ENCODE measurements at regions not wholly inside any gene's neighbourhood (a gene's known extent, or its start where the extent isn't known, plus 50 kb on each side); places are given as distances from the start of the nearest gene placed in this dataset.
A peak's percentile ranks its signal among the peaks of the same experiment; 100 is the strongest.
"Not testable (repeated sequence)": the region's sequence is repeated elsewhere in the genome, so short reads cannot be mapped to it uniquely, and the experiment has no call there.

DNA sequence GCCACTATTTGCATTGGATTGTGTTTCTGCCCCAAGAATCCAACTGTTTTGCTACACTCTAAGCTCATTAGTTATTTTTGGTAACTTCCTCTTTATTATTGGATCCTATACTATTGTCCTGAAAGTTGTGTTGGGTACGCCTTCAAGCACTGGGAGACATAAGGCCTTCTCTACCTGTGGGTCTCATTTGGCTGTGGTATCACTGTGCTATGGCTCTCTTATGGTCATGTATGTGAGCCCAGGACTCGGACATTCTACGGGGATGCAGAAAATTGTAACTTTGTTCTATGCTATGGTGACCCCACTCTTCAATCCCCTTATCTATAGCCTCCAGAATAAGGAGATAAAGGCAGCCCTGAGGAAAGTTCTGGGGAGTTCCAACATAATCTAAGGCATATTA lies 213.6 kb downstream of the POTEM start:
- H3K27me3 ChIP-seq (replicated peaks in 1 of 2; ENCODE audit: control insufficient read depth in 2 of 2, extremely low read depth in 1 of 2, insufficient read depth in 2 of 2, low read length in 1 of 2); H3K9me3 Mint-ChIP-seq; H3K4me3 ChIP-seq (ENCODE audit: control insufficient read depth in 1 of 2, extremely low read depth in 1 of 2, low read length in 1 of 2); H3K4me1 ChIP-seq (ENCODE audit: control insufficient read depth in 1 of 2, extremely low read depth in 1 of 2, insufficient read depth in 2 of 2, low read length in 2 of 2); H3K4me3 Mint-ChIP-seq; H3K4me1 Mint-ChIP-seq; ATAC-seq (replicated peaks in 1 of 4); H3K9me3 ChIP-seq; H3K36me3 Mint-ChIP-seq; H3K27ac Mint-ChIP-seq; CTCF ChIA-PET; H3K27ac ChIP-seq (ENCODE audit: low read length); POLR2A ChIA-PET; H3K27me3 Mint-ChIP-seq; H3K36me3 ChIP-seq (ENCODE audit: control insufficient read depth in 2 of 2, extremely low read depth in 1 of 2, insufficient read depth in 1 of 2, low read length in 1 of 2); DNase-seq: not testable (repeated sequence)
- WGBS (ENCODE audit: insufficient coverage): 73% methylated on average over 1 of the region's 3 CpGs

DNA sequence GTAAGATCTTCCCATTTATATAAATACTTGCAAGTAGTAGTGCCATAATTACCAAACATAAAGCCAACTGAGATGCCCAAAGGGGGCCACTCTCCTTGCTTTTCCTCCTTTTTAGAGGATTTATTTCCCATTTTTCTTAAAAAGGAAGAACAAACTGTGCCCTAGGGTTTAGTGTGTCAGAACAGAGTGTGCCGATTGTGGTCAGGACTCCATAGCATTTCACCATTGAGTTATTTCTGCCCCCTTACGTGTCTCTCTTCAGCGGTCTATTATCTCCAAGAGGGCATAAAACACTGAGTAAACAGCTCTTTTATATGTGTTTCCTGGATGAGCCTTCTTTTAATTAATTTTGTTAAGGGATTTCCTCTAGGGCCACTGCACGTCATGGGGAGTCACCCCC lies 227.9 kb downstream of the POTEM start:
- H3K4me3 Mint-ChIP-seq; H3K4me3 ChIP-seq (ENCODE audit: control insufficient read depth in 1 of 2, extremely low read depth in 1 of 2, low read length in 1 of 2); CTCF ChIA-PET; POLR2A ChIA-PET; H3K36me3 ChIP-seq (ENCODE audit: control insufficient read depth in 2 of 2, extremely low read depth in 1 of 2, insufficient read depth in 1 of 2, low read length in 1 of 2); H3K4me1 ChIP-seq (ENCODE audit: control insufficient read depth in 1 of 2, extremely low read depth in 1 of 2, insufficient read depth in 2 of 2, low read length in 2 of 2); ATAC-seq (replicated peaks in 1 of 4); H3K9me3 Mint-ChIP-seq; H3K27ac Mint-ChIP-seq; H3K36me3 Mint-ChIP-seq; H3K27me3 ChIP-seq (replicated peaks in 1 of 2; ENCODE audit: control insufficient read depth in 2 of 2, extremely low read depth in 1 of 2, insufficient read depth in 2 of 2, low read length in 1 of 2); H3K4me1 Mint-ChIP-seq; H3K27me3 Mint-ChIP-seq; DNase-seq; H3K27ac ChIP-seq (ENCODE audit: low read length); H3K9me3 ChIP-seq: not testable (repeated sequence)
- WGBS (ENCODE audit: insufficient coverage): no CpG with 5 or more reads among the region's 4 CpGs

DNA sequence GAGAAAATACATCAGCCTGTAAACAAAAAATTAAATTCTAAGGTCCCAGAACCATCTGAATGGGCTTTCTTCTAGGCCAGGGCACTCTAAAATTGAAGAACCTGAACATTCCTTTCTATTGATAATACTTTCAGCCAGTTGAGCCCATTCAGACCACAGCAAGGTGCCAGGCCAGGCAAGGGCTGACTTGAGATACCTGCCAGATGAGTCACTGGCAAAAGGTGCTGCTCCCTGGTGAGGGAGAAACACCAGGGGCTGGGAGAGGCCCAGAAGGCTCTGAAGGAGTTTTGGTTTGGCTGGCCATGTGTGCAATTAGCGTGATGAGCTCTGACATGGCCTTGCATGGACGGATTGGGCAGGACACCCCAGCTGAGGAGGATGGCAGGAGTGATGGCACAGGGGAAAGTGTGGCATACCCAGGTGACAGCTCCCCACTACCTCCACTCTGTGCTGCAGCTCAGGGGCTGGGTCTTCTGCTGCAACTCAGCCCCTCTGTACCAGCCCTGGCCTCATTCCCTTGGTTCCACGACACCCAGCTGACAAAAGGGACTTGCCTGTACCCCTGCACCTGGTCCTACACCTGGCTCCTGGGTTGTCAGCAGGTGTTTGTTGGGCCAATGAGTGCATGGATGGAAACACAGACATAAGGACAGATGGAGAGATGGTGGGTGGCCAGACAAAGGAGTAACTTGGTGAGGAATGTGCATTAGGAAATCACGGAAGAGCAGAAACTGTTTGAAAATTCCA lies 230.4 kb downstream of the POTEM start:
- CTCF ChIA-PET; POLR2A ChIA-PET; DNase-seq; H3K4me3 Mint-ChIP-seq; H3K9me3 ChIP-seq; H3K4me1 ChIP-seq (ENCODE audit: control insufficient read depth in 1 of 2, extremely low read depth in 1 of 2, insufficient read depth in 2 of 2, low read length in 2 of 2); H3K36me3 Mint-ChIP-seq; H3K4me3 ChIP-seq (ENCODE audit: control insufficient read depth in 1 of 2, extremely low read depth in 1 of 2, low read length in 1 of 2); H3K9me3 Mint-ChIP-seq; ATAC-seq (replicated peaks in 1 of 4); H3K27ac Mint-ChIP-seq; H3K36me3 ChIP-seq (ENCODE audit: control insufficient read depth in 2 of 2, extremely low read depth in 1 of 2, insufficient read depth in 1 of 2, low read length in 1 of 2); H3K27me3 ChIP-seq (replicated peaks in 1 of 2; ENCODE audit: control insufficient read depth in 2 of 2, extremely low read depth in 1 of 2, insufficient read depth in 2 of 2, low read length in 1 of 2); H3K4me1 Mint-ChIP-seq; H3K27me3 Mint-ChIP-seq; H3K27ac ChIP-seq (ENCODE audit: low read length): not testable (repeated sequence)
- 0% methylated on average over 1 of the region's 4 CpGs for WGBS (ENCODE audit: insufficient coverage)

DNA sequence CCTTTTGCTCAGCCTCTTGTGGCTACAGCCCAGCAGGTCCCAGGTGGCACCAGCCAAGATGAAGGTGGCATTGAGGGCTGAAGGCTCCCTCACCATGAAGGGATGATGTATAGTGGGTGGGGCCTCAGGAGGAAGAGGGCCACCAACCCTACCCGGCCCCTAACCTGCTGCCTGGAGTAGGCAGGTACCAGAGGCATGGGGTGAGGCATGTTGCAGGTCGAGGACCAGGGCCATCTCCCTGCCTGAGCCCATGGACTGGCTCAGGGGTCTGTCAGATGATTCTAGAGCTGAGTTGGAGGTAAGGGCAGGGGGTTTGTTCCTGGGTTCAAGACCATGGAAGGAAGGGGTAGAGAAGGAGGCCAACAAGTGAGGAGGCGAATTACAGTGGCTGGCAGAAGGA lies 231.1 kb downstream of the POTEM start:
- H3K27me3 Mint-ChIP-seq, H3K4me3 Mint-ChIP-seq: not testable (repeated sequence)
- 0% methylated on average over 1 of the region's 3 CpGs for WGBS (ENCODE audit: insufficient coverage)

DNA sequence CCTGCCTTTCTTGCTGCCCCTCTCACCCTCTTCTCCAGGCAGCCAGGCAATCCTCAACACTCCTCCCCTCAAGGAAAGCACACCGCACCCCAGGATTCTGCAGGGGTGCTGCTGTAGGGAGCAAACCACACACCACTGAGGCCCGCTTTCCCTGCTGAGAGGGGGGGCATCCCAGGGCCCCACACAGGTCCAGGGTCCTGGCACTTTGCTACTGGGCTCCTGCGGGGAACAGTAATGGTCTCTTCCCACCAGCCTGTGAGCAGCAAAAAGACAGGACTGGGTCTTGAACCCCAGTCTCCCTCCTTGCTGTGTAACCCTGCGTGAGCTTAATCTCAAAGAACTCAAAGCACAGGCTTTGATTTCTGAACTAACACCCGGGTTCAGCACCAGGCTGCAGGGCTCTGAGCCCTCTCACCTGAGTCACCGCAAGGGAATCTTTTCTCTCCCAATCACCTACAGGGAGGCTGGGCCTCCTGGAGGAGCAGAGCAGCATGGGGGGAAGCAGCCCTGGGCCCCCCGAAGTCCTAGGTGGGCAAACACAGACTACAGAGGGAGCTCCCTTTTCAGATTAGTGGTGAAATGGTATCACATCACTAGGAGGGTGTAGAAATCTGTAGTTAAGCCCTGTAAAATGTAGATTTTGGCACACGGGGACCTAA lies 232.6 kb downstream of the POTEG start:
- H3K4me1 ChIP-seq (ENCODE audit: control insufficient read depth in 1 of 2, extremely low read depth in 1 of 2, insufficient read depth in 2 of 2, low read length in 2 of 2); H3K9me3 ChIP-seq; H3K4me1 Mint-ChIP-seq; H3K4me3 ChIP-seq (ENCODE audit: control insufficient read depth in 1 of 2, extremely low read depth in 1 of 2, low read length in 1 of 2); CTCF ChIA-PET; H3K4me3 Mint-ChIP-seq; H3K27ac Mint-ChIP-seq; DNase-seq; POLR2A ChIA-PET; H3K27me3 Mint-ChIP-seq; H3K27ac ChIP-seq (ENCODE audit: low read length); H3K9me3 Mint-ChIP-seq; H3K36me3 Mint-ChIP-seq; ATAC-seq (replicated peaks in 1 of 4); H3K27me3 ChIP-seq (replicated peaks in 1 of 2; ENCODE audit: control insufficient read depth in 2 of 2, extremely low read depth in 1 of 2, insufficient read depth in 2 of 2, low read length in 1 of 2); H3K36me3 ChIP-seq (ENCODE audit: control insufficient read depth in 2 of 2, extremely low read depth in 1 of 2, insufficient read depth in 1 of 2, low read length in 1 of 2): not testable (repeated sequence)
- WGBS (ENCODE audit: insufficient coverage): no CpG with 5 or more reads among the region's 8 CpGs

More for the DNA sequence above, 231.1 kb downstream of the POTEM start:
- H3K27ac Mint-ChIP-seq; H3K4me1 Mint-ChIP-seq; H3K27ac ChIP-seq (ENCODE audit: low read length); H3K27me3 ChIP-seq (replicated peaks in 1 of 2; ENCODE audit: control insufficient read depth in 2 of 2, extremely low read depth in 1 of 2, insufficient read depth in 2 of 2, low read length in 1 of 2); DNase-seq; H3K36me3 ChIP-seq (ENCODE audit: control insufficient read depth in 2 of 2, extremely low read depth in 1 of 2, insufficient read depth in 1 of 2, low read length in 1 of 2); H3K36me3 Mint-ChIP-seq; H3K4me3 ChIP-seq (ENCODE audit: control insufficient read depth in 1 of 2, extremely low read depth in 1 of 2, low read length in 1 of 2); H3K9me3 Mint-ChIP-seq; CTCF ChIA-PET; H3K4me1 ChIP-seq (ENCODE audit: control insufficient read depth in 1 of 2, extremely low read depth in 1 of 2, insufficient read depth in 2 of 2, low read length in 2 of 2); H3K9me3 ChIP-seq; POLR2A ChIA-PET: not testable (repeated sequence)
- peak in 1 of 4 experiments; percentile 20 for ATAC-seq (replicated peaks in 1 of 4)

DNA sequence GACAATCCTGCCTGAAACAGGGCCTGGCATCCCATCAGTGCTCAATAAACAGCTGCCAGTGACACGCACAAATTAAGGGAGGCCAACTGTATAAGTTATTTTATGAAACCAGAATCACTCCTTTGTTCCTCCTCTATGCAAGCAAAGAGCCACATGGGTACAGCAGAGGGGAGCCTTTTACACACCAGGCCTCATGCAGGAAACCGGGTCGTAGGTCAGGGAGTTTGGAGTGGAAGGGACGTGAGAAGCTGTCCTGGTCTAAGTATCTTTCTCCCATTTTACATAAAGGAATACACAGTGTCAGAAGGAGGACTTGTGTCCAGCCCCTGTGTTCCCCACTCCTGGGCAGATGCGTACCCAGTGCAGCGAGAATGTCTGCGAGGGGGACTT lies 232.1 kb downstream of the POTEG start:
- ATAC-seq (replicated peaks in 1 of 4); DNase-seq; H3K36me3 ChIP-seq (ENCODE audit: control insufficient read depth in 2 of 2, extremely low read depth in 1 of 2, insufficient read depth in 1 of 2, low read length in 1 of 2); H3K36me3 Mint-ChIP-seq; H3K4me3 ChIP-seq (ENCODE audit: control insufficient read depth in 1 of 2, extremely low read depth in 1 of 2, low read length in 1 of 2); CTCF ChIA-PET; H3K4me3 Mint-ChIP-seq; H3K27ac ChIP-seq (ENCODE audit: low read length); H3K9me3 ChIP-seq; POLR2A ChIA-PET; H3K9me3 Mint-ChIP-seq; H3K27ac Mint-ChIP-seq; H3K4me1 ChIP-seq (ENCODE audit: control insufficient read depth in 1 of 2, extremely low read depth in 1 of 2, insufficient read depth in 2 of 2, low read length in 2 of 2); H3K4me1 Mint-ChIP-seq; H3K27me3 Mint-ChIP-seq; H3K27me3 ChIP-seq (replicated peaks in 1 of 2; ENCODE audit: control insufficient read depth in 2 of 2, extremely low read depth in 1 of 2, insufficient read depth in 2 of 2, low read length in 1 of 2): not testable (repeated sequence)
- WGBS (ENCODE audit: insufficient coverage): no CpG with 5 or more reads among the region's 7 CpGs

All from T-cell (primary cell).